Common myeloid progenitor, CD34-positive (primary cell): ENCODE measurements at regions not wholly inside any gene's neighbourhood (a gene's known extent, or its start where the extent isn't known, plus 50 kb on each side); places are given as distances from the start of the nearest gene placed in this dataset.
"Not testable (repeated sequence)": the region's sequence is repeated elsewhere in the genome, so short reads cannot be mapped to it uniquely, and the experiment has no call there.

ENCODE experiments used
- CTCF ChIA-PET: fragments of 350-600 bp; sonication (Branson Sonifier 250); formaldehyde crosslinking; loops from one replicate; lab custom pipeline; 2021; ENCODE audit warnings: antibody characterized with exemption; lab: Charles Lee
- POLR2A ChIA-PET: fragments of 350-600 bp; sonication (Branson Sonifier 250); formaldehyde crosslinking; loops from one replicate; lab custom pipeline; 2021; ENCODE audit warnings: antibody characterized with exemption; lab: Charles Lee
- DNase-seq, 3 donors: peaks; one replicate each; pipeline versions ENCODE4 v3.0.0 to v3.0.0-alpha.2; 2013
- H3K27ac ChIP-seq, 2 experiments: 1 replicate in 1 of 2; 2 replicates in 1 of 2; pipeline ENCODE4 v1.7.0; 2013; ENCODE audit warnings: inconsistent platforms in 2 of 2, low read length in 2 of 2, mild to moderate bottlenecking in 2 of 2, low read depth in 1 of 2, moderate library complexity in 1 of 2; ENCODE audit not compliant: severe bottlenecking in 2 of 2, insufficient read depth in 1 of 2, poor library complexity in 1 of 2
- H3K27me3 ChIP-seq, 5 experiments: replicated peaks in 2 of 5; 1 replicate in 3 of 5; 2 replicates in 2 of 5; pipeline versions ENCODE4 v1.6.1 to v1.7.0; 2013; ENCODE audit warnings: low read length in 4 of 5, mild to moderate bottlenecking in 2 of 5, moderate library complexity in 2 of 5, inconsistent platforms in 1 of 5; ENCODE audit not compliant: insufficient read depth in 5 of 5, control insufficient read depth in 4 of 5
- H3K36me3 ChIP-seq, 4 experiments: 1 replicate in 2 of 4; 2 replicates in 2 of 4; pipeline versions ENCODE4 v1.6.1 to v1.7.0; 2013; ENCODE audit warnings: low read length in 3 of 4, control low read depth in 1 of 4, mild to moderate bottlenecking in 1 of 4; ENCODE audit not compliant: control insufficient read depth in 4 of 4, insufficient read depth in 4 of 4
- H3K4me1 ChIP-seq, 4 experiments: 1 replicate in 3 of 4; 2 replicates in 1 of 4; pipeline versions ENCODE4 v1.6.1 to v1.7.1; 2013; ENCODE audit warnings: low read length in 3 of 4, mild to moderate bottlenecking in 3 of 4, control low read depth in 1 of 4, inconsistent platforms in 1 of 4, moderate library complexity in 1 of 4; ENCODE audit not compliant: control insufficient read depth in 4 of 4, insufficient read depth in 4 of 4; ENCODE audit errors: control extremely low read depth in 1 of 4
- H3K4me3 ChIP-seq, 7 experiments: 1 replicate in 4 of 7; 2 replicates in 3 of 7; pipeline versions ENCODE4 v1.5.1 to v1.7.0; 2013; ENCODE audit warnings: mild to moderate bottlenecking in 7 of 7, low read length in 6 of 7, moderate library complexity in 6 of 7, inconsistent platforms in 2 of 7, low read depth in 2 of 7, control low read depth in 1 of 7; ENCODE audit not compliant: insufficient read depth in 4 of 7, control insufficient read depth in 1 of 7; ENCODE audit errors: extremely low read depth in 1 of 7
- H3K9me3 ChIP-seq, 5 experiments: 1 replicate in 4 of 5; 2 replicates in 1 of 5; pipeline versions ENCODE4 v1.6.1 to v1.7.1; 2013; ENCODE audit warnings: low read length in 4 of 5, mild to moderate bottlenecking in 2 of 5, inconsistent platforms in 1 of 5, low read depth in 1 of 5, moderate library complexity in 1 of 5; ENCODE audit not compliant: control insufficient read depth in 4 of 5, insufficient read depth in 2 of 5; ENCODE audit errors: control extremely low read depth in 1 of 5
- WGBS: methylation state at CpG from one replicate; pipeline ENCODE4 v1.1.5; 2013; ENCODE audit not compliant: insufficient coverage; 5-methylcytosine and 5-hydroxymethylcytosine counted together

DNA sequence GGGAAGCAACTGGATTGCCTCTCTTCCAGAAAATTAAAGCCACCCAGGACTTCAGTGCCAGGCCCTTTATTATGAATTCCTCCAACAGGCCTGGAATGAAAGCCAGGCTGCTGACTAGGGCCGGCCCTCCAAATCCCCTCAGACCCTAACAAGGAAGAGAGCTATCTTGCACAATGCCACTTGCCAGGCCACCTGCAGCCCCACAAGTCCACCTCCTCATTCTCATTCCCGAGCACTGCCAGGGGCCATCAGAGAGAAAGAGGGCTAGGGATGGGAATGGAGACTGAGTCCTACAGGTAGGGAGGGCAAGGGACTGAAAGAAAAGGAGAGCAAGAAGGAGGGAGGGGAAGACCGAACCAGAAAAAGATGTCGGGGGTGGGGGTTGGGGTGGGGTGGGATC is 86.5 kb downstream of the MRPL14 start:
- ChIA-PET CTCF (interaction anchor here (1.1 to 4.7 kb wide), 2 partner anchors 17 to 33 kb away, joined by 3 to 19 read pairs; no protein-coding TSS in a partner anchor), POLR2A (no interaction called here)
- Histone ChIP-seq H3K4me3 (no peak overlapping the region), H3K9me3 (no peaks in the 10 kb centered on the region), H3K27ac (no peak overlapping the region), H3K4me1 (peaks cover 0 to 25% (median 10%) of the 10 kb centered on the region in 4 experiments), H3K27me3 (no peaks in the 10 kb centered on the region), H3K36me3 (no peaks in the 10 kb centered on the region)
- WGBS: 93% methylated on average over 3 of the region's 4 CpGs
- DNase-seq: no peak

GRCh38 chr6:44039839-44040350 is 87.4 kb downstream of the MRPL14 start:
- DNase-seq: no peak
- H3K27ac ChIP-seq: no peak overlapping the region
- H3K9me3 ChIP-seq: no peaks in the 10 kb centered on the region
- WGBS: 95% methylated on average over 3 of the region's 7 CpGs
- H3K36me3 ChIP-seq: no peaks in the 10 kb centered on the region
- H3K4me3 ChIP-seq: no peak overlapping the region
- POLR2A ChIA-PET: interaction anchor here (1.2 kb wide), 1 partner anchor 42 kb away, joined by 3 read pairs; no protein-coding TSS in a partner anchor
- no peaks in the 10 kb centered on the region for H3K27me3 ChIP-seq
- CTCF ChIA-PET: interaction anchor here (1.1 to 4.7 kb wide), 2 partner anchors 18 to 34 kb away, joined by 3 to 19 read pairs; no protein-coding TSS in a partner anchor
- H3K4me1 ChIP-seq: peaks cover 0 to 25% (median 10%) of the 10 kb centered on the region in 4 experiments

DNA sequence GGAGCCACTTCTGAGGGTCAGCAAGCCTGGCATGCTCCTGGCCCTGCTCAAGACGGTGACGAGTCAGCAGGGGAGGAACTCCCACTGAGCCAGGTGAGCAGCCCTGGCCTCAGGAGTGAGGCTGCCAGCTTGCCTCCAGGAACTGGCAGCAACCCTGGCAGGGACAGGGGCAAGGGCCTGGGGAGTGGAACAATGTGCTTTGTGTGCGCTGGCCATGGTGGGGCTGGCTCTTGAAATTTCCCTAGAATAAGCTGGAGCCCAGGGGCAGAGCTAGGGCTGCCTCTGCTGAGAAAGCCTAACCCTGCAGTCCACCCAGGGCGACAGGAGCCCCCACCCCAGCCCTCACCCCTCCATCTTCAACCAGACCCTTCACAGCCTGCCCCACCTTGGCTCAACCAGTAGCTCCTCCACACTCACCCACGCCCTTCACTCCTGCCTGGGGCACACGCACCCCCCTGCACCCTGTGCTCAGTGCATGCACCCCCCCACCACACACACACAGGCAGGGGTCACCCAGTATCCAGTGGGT is 88.0 kb downstream of the MRPL14 start:
- CTCF ChIA-PET: interaction anchor here (1.0 to 4.7 kb wide), 2 partner anchors 20 to 35 kb away, joined by 3 to 19 read pairs; no protein-coding TSS in a partner anchor
- H3K4me1 ChIP-seq: peaks cover 0 to 29% (median 12%) of the 10 kb centered on the region in 4 experiments
- no peaks in the 10 kb centered on the region for H3K27me3 ChIP-seq

GRCh38 chr6:44038543-44039065 is 88.6 kb downstream of the MRPL14 start:
- POLR2A ChIA-PET: no interaction called here
- Histone ChIP-seq H3K36me3 (no peaks in the 10 kb centered on the region), H3K9me3 (no peaks in the 10 kb centered on the region), H3K4me3 (no peak overlapping the region), H3K27ac (no peak overlapping the region), H3K27me3 (no peaks in the 10 kb centered on the region), H3K4me1 (peaks cover 0 to 31% (median 12%) of the 10 kb centered on the region in 4 experiments)
- no peak for DNase-seq
- WGBS: 89% methylated on average over 4 of the region's 4 CpGs
- CTCF ChIA-PET: interaction anchor here (0.9 to 4.7 kb wide), 3 partner anchors 10 to 35 kb away, joined by 3 to 19 read pairs (median 4); no protein-coding TSS in a partner anchor

More for the DNA sequence above, 88.0 kb downstream of the MRPL14 start:
- WGBS: 88% methylated on average over 4 of the region's 6 CpGs
- POLR2A ChIA-PET: interaction anchor here (1.2 kb wide), 1 partner anchor 41 kb away, joined by 3 read pairs; no protein-coding TSS in a partner anchor
- no peaks in the 10 kb centered on the region for H3K36me3 ChIP-seq
- no peak overlapping the region for H3K27ac ChIP-seq
- H3K9me3 ChIP-seq: no peaks in the 10 kb centered on the region
- H3K4me3 ChIP-seq: no peak overlapping the region
- DNase-seq: no peak

- CTCF ChIA-PET: interaction anchor here (0.6 to 1.7 kb wide), 4 partner anchors 11 to 495 kb away, joined by 3 to 4 read pairs (median 4); no protein-coding TSS in a partner anchor
- H3K36me3 ChIP-seq: no peaks in the 10 kb centered on the region
- no peaks in the 10 kb centered on the region for H3K9me3 ChIP-seq
- H3K4me3 ChIP-seq: no peak overlapping the region
- WGBS: 95% methylated on average over 10 of the region's 13 CpGs
- no peak for DNase-seq
- POLR2A ChIA-PET: no interaction called here
- peaks cover 0 to 30% (median 12%) of the 10 kb centered on the region in 4 experiments for H3K4me1 ChIP-seq
- no peak overlapping the region for H3K27ac ChIP-seq
- no peaks in the 10 kb centered on the region for H3K27me3 ChIP-seq
These were observed 89.3 kb downstream of the MRPL14 start for GRCh38 chr6:44037847-44038542.

DNA sequence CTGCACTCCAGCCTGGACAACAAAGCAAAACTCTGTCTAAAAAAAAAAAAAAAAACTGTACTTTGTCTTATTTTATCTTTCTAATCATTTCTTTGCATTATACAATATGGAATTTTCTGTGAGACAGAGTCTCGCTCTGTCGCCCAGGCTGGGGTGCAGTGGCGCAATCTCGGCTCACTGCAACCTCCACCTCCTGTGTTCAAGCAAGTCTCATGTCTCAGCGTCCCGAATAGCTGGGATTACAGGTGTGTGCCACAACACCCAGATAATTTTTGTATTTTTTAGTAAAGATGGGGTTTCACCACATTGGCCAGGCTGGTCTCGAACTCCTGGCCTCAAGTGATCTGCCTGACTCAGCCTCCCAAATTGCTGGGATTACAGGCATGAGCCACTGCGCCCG is 90.0 kb downstream of the MRPL14 start:
- CTCF ChIA-PET: interaction anchor here (0.6 to 1.7 kb wide), 3 partner anchors 15 to 496 kb away, joined by 3 to 4 read pairs (median 3); partner anchors contain the start of gene AARS2
- POLR2A ChIA-PET: not testable (repeated sequence)

More for the DNA sequence above, 90.0 kb downstream of the MRPL14 start:
- not testable (repeated sequence) for H3K27me3 ChIP-seq, H3K27ac ChIP-seq, H3K9me3 ChIP-seq, H3K36me3 ChIP-seq, H3K4me3 ChIP-seq, DNase-seq
- peaks cover 0 to 23% (median 12%) of the 10 kb centered on the region in 4 experiments for H3K4me1 ChIP-seq
- 100% methylated on average over 7 of the region's 9 CpGs for WGBS
